ENCODE measurements at regions not wholly inside any gene's neighbourhood (a gene's known extent, or its start where the extent isn't known, plus 50 kb on each side); places are given as distances from the start of the nearest gene placed in this dataset.

DNA sequence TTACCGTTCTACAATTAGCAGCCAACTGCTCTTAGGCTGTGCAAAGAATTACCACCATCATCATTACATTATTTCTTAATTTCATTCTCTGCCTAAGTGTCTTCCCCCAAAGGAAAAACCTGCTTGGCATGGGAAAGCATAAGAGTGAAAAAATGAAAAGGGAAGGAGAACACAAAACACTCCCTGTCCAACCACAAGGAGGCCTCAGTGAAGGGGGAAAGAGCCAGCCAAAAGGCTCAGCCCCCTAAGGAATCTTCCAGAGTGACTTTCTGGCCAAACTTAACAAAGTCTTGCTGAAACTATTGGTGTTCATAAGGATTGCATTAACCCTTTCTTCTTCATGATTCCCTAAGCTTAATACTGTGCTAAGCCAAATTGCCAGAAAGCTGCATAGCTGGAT is 287.4 kb downstream of the SMARCA1 start:
- Histone ChIP-seq H3K4me2 (replicated peaks; ENCODE audit: low read depth, low read length, poor library complexity, severe bottlenecking) (no peak overlapping the region), H3K4me1 (ENCODE audit: control insufficient read depth in 2 of 2, insufficient read depth in 2 of 2, low read length in 2 of 2) (no peaks in the 10 kb centered on the region), H3K27ac (ENCODE audit: low read length in 2 of 2) (no peak overlapping the region), H3K36me3 (replicated peaks in 1 of 2; ENCODE audit: control extremely low read depth in 1 of 2, control insufficient read depth in 1 of 2, extremely low read depth in 1 of 2, insufficient read depth in 2 of 2, low read length in 1 of 2) (no peaks in the 10 kb centered on the region), H3K79me2 (ENCODE audit: control insufficient read depth, insufficient read depth, low read length) (no peaks in the 10 kb centered on the region), H3K9me3 (ENCODE audit: control extremely low read depth in 1 of 3, control insufficient read depth in 2 of 3, insufficient read depth in 1 of 3, low read length in 2 of 3) (no peaks in the 10 kb centered on the region), H2AFZ (ENCODE audit: insufficient read depth, low read depth, low read length, poor library complexity, severe bottlenecking) (no peak overlapping the region), H3K9ac (ENCODE audit: low read length) (no peak overlapping the region), H4K20me1 (ENCODE audit: control insufficient read depth, insufficient read depth, low read length, poor library complexity, severe bottlenecking) (no peaks in the 10 kb centered on the region), H3K4me3 (ENCODE audit: control extremely low read depth in 1 of 5, extremely low read depth in 1 of 5, insufficient read depth in 1 of 5, low read depth in 2 of 5, low read length in 4 of 5) (no peak overlapping the region), H3K27me3 (replicated peaks in 1 of 4; ENCODE audit: control extremely low read depth in 1 of 4, control insufficient read depth in 3 of 4, insufficient read depth in 4 of 4, low read length in 3 of 4) (no peaks in the 10 kb centered on the region)
- DNase-seq, result no peak
- Mint-ChIP-seq H3K4me1 (no peaks in the 10 kb centered on the region), H3K4me3 (no peak overlapping the region), H3K27ac (no peak overlapping the region), H3K9me3 (ENCODE audit: insufficient read depth) (no peaks in the 10 kb centered on the region), H3K27me3 (no peaks in the 10 kb centered on the region)
- intact Hi-C loops (cut with micrococcal nuclease), result no loop called here
- TF ChIP-seq EZH2 (IDR thresholded peaks at IDR 0.05; ENCODE audit: borderline replicate concordance, insufficient read depth, low read depth, low read length, poor library complexity, severe bottlenecking), result no peak
- TF ChIP-seq, protein P1, sequence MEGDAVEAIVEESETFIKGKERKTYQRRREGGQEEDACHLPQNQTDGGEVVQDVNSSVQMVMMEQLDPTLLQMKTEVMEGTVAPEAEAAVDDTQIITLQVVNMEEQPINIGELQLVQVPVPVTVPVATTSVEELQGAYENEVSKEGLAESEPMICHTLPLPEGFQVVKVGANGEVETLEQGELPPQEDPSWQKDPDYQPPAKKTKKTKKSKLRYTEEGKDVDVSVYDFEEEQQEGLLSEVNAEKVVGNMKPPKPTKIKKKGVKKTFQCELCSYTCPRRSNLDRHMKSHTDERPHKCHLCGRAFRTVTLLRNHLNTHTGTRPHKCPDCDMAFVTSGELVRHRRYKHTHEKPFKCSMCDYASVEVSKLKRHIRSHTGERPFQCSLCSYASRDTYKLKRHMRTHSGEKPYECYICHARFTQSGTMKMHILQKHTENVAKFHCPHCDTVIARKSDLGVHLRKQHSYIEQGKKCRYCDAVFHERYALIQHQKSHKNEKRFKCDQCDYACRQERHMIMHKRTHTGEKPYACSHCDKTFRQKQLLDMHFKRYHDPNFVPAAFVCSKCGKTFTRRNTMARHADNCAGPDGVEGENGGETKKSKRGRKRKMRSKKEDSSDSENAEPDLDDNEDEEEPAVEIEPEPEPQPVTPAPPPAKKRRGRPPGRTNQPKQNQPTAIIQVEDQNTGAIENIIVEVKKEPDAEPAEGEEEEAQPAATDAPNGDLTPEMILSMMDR (IDR thresholded peaks at IDR 0.05), result no peak
- ChIA-PET POLR2A (no interaction called here), CTCF (no interaction called here)
- no peak for ATAC-seq (ENCODE audit: low read depth)
- no CpG with 5 or more reads among the region's 1 CpG for WGBS (ENCODE audit: insufficient coverage)

DNA sequence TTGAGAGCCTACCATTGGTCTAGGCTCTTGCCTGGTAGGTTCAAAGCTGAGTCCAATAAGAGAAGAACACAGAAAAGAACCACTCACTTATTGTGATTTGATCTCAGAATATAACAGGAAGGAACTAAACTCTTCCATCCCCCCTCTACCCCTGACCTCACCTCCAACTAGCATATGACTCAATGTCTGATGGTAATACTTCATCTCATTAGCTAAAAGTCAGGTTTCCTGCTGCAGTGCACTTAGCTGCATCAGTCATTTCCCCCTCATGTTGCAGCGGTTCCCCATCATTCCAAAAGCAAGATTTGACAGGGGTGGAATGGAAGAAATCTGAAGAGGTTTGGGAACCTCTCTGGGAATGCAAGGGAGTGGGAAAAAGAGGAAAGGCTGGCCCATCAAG is 289.5 kb downstream of the SMARCA1 start:
- Histone ChIP-seq H3K4me1 (ENCODE audit: control insufficient read depth in 2 of 2, insufficient read depth in 2 of 2, low read length in 2 of 2) (no peaks in the 10 kb centered on the region), H3K36me3 (replicated peaks in 1 of 2; ENCODE audit: control extremely low read depth in 1 of 2, control insufficient read depth in 1 of 2, extremely low read depth in 1 of 2, insufficient read depth in 2 of 2, low read length in 1 of 2) (no peaks in the 10 kb centered on the region), H3K9me3 (ENCODE audit: control extremely low read depth in 1 of 3, control insufficient read depth in 2 of 3, insufficient read depth in 1 of 3, low read length in 2 of 3) (no peaks in the 10 kb centered on the region), H3K4me3 (ENCODE audit: control extremely low read depth in 1 of 5, extremely low read depth in 1 of 5, insufficient read depth in 1 of 5, low read depth in 2 of 5, low read length in 4 of 5) (no peak overlapping the region), H3K9ac (ENCODE audit: low read length) (no peak overlapping the region), H3K27ac (ENCODE audit: low read length in 2 of 2) (no peak overlapping the region), H3K27me3 (replicated peaks in 1 of 4; ENCODE audit: control extremely low read depth in 1 of 4, control insufficient read depth in 3 of 4, insufficient read depth in 4 of 4, low read length in 3 of 4) (no peaks in the 10 kb centered on the region), H4K20me1 (ENCODE audit: control insufficient read depth, insufficient read depth, low read length, poor library complexity, severe bottlenecking) (no peaks in the 10 kb centered on the region), H3K79me2 (ENCODE audit: control insufficient read depth, insufficient read depth, low read length) (no peaks in the 10 kb centered on the region), H3K4me2 (replicated peaks; ENCODE audit: low read depth, low read length, poor library complexity, severe bottlenecking) (no peak overlapping the region), H2AFZ (ENCODE audit: insufficient read depth, low read depth, low read length, poor library complexity, severe bottlenecking) (no peak overlapping the region)
- POLR2A ChIA-PET, result no interaction called here
- Mint-ChIP-seq H3K4me3 (no peak overlapping the region), H3K27me3 (no peaks in the 10 kb centered on the region), H3K27ac (no peak overlapping the region), H3K9me3 (ENCODE audit: insufficient read depth) (no peaks in the 10 kb centered on the region), H3K4me1 (no peaks in the 10 kb centered on the region)
- TF ChIP-seq EZH2 (IDR thresholded peaks at IDR 0.05; ENCODE audit: borderline replicate concordance, insufficient read depth, low read depth, low read length, poor library complexity, severe bottlenecking), result no peak
- TF ChIP-seq, protein P1 (IDR thresholded peaks at IDR 0.05), result no peak
- intact Hi-C loops (cut with micrococcal nuclease), result no loop called here
- DNase-seq, result no peak
- ATAC-seq (ENCODE audit: low read depth), result no peak
- no CpG with 5 or more reads among the region's 1 CpG for WGBS (ENCODE audit: insufficient coverage)
- CTCF ChIA-PET, result no interaction called here
